ENCODE measurements at regions not wholly inside any gene's neighbourhood (a gene's known extent, or its start where the extent isn't known, plus 50 kb on each side); places are given as distances from the start of the nearest gene placed in this dataset.
"Not testable (repeated sequence)": the region's sequence is repeated elsewhere in the genome, so short reads cannot be mapped to it uniquely, and the experiment has no call there.

DNA sequence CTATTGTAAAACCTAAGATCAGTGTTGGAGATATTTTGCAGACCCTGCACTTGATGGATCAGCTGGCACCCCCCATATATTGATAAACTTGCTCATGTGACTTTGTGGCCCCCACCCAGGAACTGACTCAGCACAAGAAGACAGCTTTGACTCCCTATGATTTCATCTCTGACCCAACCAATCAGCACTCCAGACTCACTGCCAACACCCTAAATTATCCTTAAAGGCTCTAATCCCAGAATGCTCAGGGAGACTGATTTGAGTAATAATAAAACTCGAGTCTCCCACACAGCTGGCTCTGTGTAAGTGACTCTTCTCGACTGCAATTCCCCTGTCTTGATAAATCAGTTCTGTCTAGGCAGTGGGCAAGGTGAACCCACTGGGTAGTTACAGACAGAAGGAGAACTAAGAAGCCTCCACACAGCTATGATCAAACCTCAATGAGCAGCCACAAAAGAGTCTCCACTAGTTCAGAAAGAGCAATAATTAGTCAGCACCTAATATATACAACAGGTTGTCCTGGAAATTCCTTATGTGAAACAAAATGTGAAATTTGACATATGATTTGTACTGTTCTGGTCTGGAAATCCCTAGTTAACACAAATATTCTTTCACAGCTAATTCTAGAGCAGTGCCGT lies 52.2 kb downstream of the ACTL7B start:
- DNase-seq, result no peak

DNA sequence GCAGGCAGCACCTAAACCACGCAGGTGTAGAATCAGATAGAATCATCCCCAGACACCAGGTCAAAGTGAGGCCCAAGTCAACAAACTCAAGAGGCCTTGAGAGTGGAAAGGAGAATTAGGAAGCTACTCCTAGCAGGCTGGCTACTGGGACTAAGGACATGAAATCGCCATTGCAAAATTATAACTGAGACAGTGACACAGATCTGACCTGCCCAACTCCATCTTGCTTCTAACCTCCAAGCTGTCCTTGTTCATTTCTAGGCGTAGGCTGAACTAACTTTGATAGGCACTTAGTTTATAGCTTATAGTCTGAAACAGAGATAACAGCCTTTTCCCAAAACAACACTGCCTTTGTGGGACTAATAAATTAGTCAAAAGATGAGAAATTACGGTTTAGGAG lies 52.8 kb downstream of the ACTL7B start:
- no peak for DNase-seq

GRCh38 chr9:108801949-108802348 lies 53.8 kb downstream of the ACTL7B start:
- DNase-seq, result no peak

DNA sequence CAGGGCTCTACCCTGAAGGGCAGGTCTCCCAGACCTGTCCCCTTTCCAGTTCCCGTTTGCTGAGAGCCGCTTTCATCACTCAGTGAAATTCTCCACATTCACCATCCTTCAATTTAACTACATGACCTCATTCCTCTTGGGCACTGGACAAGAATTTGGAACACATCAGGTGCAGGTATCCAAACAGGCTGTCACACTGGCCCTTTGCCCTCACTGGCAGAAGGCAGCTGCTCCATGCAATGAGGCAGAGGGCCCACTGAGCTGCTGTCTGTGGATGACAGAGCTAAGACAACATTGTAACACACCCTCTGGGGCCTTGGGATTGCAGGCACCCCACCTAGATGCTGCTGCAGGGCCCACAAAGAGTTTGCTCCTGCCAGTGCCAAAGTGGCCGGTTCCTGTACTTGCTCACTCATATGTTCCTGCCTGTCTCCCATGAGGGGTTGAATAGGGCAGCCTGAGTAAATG lies 55.1 kb downstream of the ACTL7B start:
- DNase-seq, result no peak

- DNase-seq, result no peak
Observed at GRCh38 chr9:108793573-108793972, 62.2 kb downstream of the ACTL7B start.

DNA sequence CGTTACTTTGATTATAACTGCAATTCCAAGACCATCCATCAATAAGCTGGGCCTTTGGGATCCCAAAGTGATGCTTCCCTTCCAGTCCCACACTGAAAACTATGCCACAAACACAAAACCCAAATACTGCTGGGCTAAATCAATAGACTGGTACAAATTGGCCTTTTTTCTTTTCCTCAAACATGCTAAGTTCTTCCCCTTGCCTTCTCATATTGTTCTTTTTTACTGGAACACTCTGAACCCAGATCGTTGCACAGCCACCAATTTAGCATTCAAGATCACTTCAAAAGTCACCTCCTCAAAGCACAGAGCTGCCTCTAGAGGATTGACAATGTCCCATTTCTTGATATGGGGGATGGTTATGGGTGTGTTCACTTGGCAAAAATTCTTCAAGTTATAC lies 66.0 kb downstream of the ACTL7B start:
- no peak for DNase-seq

- no peak for DNase-seq
Observed at GRCh38 chr9:108787690-108788048, 68.1 kb downstream of the ACTL7B start.

DNA sequence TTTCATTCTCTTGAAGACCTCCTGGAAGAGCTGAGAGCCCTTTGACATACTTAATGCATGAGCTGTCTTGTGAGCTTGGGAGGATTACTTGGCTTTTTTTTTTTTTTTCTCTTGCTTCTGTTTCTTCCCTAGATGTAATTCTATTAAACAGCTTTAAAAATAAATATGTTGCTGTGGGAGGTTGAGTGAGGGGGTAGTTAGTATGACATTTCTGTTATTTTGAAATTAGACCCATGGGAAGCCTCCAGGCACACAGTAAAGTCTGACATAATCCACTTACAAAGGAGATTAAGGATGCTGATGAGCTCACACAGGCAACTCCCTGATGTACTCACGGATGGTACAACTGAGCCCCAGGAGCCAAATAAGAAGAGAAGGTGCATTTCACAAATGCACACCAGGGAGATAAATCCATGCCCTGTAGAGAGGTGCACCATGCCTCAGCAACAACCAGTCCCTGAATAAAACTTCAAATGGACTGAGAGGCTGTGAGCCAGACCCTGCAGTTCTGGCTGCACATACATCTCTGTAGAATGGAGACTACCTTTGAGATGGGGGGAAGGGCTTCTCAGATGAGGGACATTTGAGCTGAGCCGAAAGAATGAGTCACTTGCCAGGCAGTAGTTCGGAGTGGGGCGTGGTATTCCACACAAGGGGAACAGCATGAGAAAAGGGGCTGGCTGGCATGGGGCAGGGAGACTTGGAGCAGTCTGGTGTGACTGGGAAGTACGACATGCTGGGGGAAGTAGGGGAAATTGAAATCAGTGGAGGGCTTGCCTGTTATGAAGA lies 68.7 kb downstream of the ACTL7B start:
- DNase-seq, result no peak

- DNase-seq, result no peak
Observed at GRCh38 chr9:108786322-108786721, 69.5 kb downstream of the ACTL7B start.

DNA sequence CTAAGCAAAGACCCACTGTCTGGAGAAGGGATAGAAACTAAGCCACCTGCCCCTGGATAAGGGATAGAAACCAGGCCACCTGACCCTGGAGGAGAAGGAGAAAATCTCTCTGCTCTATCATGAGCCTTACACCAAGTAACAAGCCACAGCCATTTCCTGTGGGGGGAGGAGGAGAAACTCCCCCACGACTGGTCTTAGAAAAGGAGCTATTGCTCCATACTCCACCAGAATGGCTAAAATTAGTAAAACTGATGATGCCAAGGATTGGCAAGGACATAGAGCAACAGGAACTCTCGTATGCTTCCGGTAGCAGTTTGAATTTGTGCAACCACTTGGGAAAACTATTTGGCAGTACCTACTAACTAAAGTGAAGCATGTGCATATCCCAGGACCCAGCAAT lies 70.8 kb downstream of the ACTL7B start:
- no peak for DNase-seq

- no peak for DNase-seq
Observed at GRCh38 chr9:108783731-108784495, 71.9 kb downstream of the ACTL7B start.

GRCh38 chr9:108783326-108783725 lies 72.5 kb downstream of the ACTL7B start:
- DNase-seq, result no peak

- no peak for DNase-seq
Observed at GRCh38 chr9:108780942-108781734, 74.6 kb downstream of the ACTL7B start.

DNA sequence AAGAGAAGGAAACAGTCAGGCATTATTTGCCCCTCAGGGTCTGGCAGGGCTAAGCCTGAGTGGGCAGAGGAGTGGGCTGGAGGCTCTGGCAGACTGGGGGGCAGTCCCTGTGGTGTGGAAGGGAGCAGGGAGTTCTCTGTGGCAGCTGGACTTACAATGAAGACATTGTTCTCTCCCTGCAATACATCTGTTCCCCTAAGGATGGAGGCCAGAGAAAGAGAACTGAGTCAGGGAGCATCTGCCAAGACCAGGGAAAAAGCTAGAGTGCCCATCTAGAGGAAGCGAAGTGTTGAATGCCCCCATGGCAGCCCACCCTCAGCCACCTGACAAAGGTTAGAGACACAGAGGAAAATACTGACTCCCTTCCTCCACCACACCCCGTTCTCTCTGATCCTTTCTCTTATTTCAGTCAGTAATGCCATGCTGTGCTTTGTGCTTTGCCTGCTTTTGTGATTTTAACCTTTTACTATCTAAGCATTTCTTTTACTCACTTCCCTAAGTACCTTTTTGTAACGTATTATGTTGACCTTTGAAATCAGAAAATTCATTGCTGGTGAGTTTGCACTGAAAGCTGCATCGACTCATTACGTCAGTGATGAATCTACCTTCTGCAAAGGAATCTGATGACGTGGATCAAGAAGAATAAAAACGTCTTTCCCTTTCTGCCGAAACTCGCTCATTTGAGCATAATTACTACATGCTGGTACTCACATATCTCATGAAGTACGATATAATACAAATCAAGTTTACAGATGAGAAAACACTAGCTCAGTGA lies 76.0 kb downstream of the ACTL7B start:
- DNase-seq, result no peak

DNA sequence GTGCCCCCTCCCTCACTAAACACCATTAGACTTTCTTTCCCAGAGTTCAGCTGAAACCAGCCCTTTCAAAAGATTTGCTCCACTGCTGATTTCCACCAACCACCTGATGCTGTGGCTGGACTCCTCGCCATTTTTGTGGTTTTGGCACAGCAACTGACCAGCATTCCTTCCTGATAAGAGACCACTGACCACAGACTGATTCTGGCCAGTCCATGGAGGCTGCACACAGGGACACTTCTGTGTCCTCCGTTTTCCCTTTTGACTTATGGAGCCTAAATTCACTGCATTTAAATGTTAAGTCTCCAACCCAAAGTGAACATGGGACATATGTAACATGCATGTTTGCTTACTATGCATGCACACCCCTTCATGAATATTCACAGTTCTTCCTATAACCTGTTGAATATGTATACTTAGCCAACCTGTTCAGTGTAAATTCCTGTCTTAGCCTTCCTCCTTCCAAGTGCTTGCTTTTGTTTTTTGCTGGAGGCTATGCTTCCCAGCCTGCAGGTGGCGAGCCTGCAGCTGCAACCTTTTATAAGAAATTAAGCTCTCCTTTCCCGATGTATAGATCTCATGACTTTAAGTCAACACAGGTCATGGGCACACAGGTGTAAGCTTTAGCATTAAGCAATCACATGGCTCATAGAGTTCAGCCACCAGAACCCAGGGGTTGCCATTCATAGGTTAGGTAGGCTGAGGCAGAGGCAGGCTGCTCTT lies 78.7 kb downstream of the ACTL7B start:
- no peak for DNase-seq

DNA sequence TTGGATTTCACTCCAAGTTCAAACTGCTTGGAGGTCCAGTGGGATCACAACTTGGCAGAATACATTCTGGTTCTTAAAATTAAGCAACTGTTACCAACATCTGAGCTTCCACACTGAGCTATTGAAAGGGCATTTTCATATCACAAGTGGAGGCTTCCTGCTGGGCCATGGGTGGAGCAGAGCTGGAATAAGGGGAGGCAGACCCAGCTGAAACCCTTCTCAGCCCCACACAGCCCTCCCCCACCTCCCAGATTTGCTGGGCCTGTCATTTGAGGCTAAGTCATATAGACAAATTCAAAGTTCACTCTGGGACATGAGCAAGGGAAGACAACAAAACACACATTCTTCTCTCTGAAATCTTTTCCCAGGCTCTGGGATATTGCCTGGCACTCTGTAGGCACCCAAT lies 79.9 kb downstream of the ACTL7B start:
- DNase-seq, result no peak

DNA sequence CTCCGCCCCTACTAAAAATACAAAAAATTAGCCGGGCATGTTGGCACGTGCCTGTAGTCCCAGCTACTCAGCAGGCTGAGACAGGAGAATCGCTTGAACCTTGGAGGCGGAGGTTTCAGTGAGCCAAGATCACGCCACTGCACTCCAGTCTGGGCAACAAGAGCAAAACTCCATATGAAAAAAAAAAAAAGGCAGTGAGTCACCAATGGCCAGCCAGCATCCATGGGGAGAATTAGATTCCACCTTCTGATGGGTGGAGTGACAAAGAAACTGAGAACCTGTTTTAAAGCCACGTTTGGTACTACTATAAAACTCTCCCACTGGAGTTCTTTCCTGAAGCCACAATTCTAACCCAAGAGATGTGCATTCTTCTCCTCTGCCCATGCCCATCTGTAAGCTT lies 81.7 kb downstream of the ACTL7B start:
- DNase-seq, result not testable (repeated sequence)

DNA sequence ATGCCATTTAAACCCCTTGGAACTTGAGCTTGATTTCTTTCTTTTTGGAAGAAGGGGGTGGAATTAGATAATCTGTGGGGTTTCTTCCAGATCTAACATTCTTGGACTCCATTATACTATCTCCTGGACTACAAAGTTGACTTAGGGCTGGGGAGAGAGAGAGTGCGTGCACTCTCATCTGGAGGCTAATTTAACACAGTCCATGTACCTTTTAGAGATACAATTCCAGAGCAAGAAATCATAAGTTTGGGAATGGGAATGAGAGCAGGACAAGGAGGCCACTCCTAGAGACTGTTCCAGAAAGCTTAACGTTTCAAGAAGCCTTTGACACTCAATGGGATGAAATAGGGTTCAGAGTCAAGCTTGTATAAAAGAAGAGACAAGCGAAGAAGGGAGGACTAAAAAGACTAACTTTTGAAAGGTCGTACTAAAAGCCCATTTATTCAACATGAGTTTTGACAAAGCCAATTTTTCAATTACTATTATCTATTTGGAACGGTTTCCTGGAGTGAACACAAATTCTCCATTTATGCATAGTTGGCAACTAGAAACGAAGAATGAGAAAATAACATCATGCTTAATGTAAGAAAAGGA lies 83.4 kb downstream of the ACTL7B start:
- DNase-seq, result no peak

- DNase-seq, result no peak
Observed at GRCh38 chr9:108768744-108769143, 87.0 kb downstream of the ACTL7B start.

GRCh38 chr9:108766626-108767161 lies 89.1 kb downstream of the ACTL7B start:
- DNase-seq, result no peak

GRCh38 chr9:108765265-108765664 lies 90.5 kb downstream of the ACTL7B start:
- DNase-seq, result no peak
